ENCODE measurements at regions not wholly inside any gene's neighbourhood (a gene's known extent, or its start where the extent isn't known, plus 50 kb on each side); places are given as distances from the start of the nearest gene placed in this dataset.

DNA sequence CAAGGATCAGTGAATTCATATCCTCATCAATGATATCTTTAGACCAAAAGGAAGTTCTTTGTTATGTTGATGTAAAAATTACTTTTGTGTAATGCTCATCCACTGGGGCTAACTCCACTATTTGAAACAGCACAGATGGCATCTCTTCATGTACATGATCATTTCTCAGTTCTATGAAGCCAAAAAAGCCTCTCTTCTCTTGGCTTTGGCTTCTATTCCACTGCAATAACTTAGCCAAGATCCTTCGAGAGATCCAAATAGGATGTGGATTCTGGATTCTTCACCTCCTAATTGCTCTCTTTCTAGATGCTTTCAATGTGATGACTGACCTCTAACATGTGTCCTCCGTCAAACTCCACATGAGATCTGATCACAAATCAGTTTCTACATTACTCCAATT lies 851.2 kb downstream of the GALC start:
- Histone ChIP-seq H4K20me1 (replicated peaks; ENCODE audit: control insufficient read depth, extremely low read depth, insufficient read depth, low read length) (no peaks in the 10 kb centered on the region), H3K36me3 (ENCODE audit: control insufficient read depth in 2 of 2, extremely low read depth in 1 of 2, insufficient read depth in 2 of 2, low read length in 2 of 2) (no peaks in the 10 kb centered on the region), H2AFZ (ENCODE audit: low read depth, low read length) (no peak overlapping the region), H3K4me3 (replicated peaks in 1 of 3; ENCODE audit: insufficient read depth in 1 of 3, low read depth in 1 of 3, low read length in 3 of 3) (no peak overlapping the region), H3K9ac (replicated peaks; ENCODE audit: extremely low read depth, insufficient read depth, low read length) (no peak overlapping the region), H3K9me3 (replicated peaks; ENCODE audit: control insufficient read depth, insufficient read depth, low read length) (peaks cover 4% of the 10 kb centered on the region), H3K79me2 (ENCODE audit: control insufficient read depth, insufficient read depth, low read length) (no peaks in the 10 kb centered on the region), H3K27ac (ENCODE audit: insufficient read depth, low read depth, low read length) (no peak overlapping the region), H3K4me2 (ENCODE audit: insufficient read depth, low read length) (no peak overlapping the region), H3K27me3 (ENCODE audit: control insufficient read depth in 2 of 2, insufficient read depth in 2 of 2, low read length in 2 of 2) (no peaks in the 10 kb centered on the region), H3K9me1 (replicated peaks; ENCODE audit: control insufficient read depth, extremely low read depth, insufficient read depth, low read length) (no peaks in the 10 kb centered on the region), H3K4me1 (ENCODE audit: control insufficient read depth, extremely low read depth, insufficient read depth, low read length) (no peaks in the 10 kb centered on the region)
- no TSS peak for BruUV-seq (replicated peaks)
- TF ChIP-seq, protein P1, sequence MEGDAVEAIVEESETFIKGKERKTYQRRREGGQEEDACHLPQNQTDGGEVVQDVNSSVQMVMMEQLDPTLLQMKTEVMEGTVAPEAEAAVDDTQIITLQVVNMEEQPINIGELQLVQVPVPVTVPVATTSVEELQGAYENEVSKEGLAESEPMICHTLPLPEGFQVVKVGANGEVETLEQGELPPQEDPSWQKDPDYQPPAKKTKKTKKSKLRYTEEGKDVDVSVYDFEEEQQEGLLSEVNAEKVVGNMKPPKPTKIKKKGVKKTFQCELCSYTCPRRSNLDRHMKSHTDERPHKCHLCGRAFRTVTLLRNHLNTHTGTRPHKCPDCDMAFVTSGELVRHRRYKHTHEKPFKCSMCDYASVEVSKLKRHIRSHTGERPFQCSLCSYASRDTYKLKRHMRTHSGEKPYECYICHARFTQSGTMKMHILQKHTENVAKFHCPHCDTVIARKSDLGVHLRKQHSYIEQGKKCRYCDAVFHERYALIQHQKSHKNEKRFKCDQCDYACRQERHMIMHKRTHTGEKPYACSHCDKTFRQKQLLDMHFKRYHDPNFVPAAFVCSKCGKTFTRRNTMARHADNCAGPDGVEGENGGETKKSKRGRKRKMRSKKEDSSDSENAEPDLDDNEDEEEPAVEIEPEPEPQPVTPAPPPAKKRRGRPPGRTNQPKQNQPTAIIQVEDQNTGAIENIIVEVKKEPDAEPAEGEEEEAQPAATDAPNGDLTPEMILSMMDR (IDR thresholded peaks at IDR 0.05; ENCODE audit: extremely low read depth in 1 of 2, insufficient read depth in 1 of 2, low read depth in 1 of 2, low read length in 2 of 2): no peak
- TF ChIP-seq, protein P2, sequence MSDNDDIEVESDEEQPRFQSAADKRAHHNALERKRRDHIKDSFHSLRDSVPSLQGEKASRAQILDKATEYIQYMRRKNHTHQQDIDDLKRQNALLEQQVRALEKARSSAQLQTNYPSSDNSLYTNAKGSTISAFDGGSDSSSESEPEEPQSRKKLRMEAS (IDR thresholded peaks at IDR 0.05; ENCODE audit: insufficient read depth, insufficient read length): no peak
- no peak for TF ChIP-seq EZH2 (IDR thresholded peaks at IDR 0.05; ENCODE audit: borderline replicate concordance, low read depth, low read length, severe bottlenecking)
- TF ChIP-seq GATA2 (IDR thresholded peaks at IDR 0.05; ENCODE audit: insufficient read depth, insufficient read length, low read depth, low read length): no peak
- TF ChIP-seq MYC (IDR thresholded peaks at IDR 0.05; ENCODE audit: low read depth, low read length): no peak
- TF ChIP-seq POLR2A (IDR thresholded peaks at IDR 0.05; ENCODE audit: low read depth, low read length): no peak
- ChIA-PET CTCF (no interaction called here), POLR2A (no interaction called here)
- dilution Hi-C loops (cut with MboI; ENCODE audit: extremely low pct_ligation_motif_present, low sequenced_read_pairs) (no loop called here), intact Hi-C loops (cut with micrococcal nuclease) (no loop called here)
- FAIRE-seq (no peak), DNase-seq (ENCODE audit: low read depth, low spot score) (no peak)

DNA sequence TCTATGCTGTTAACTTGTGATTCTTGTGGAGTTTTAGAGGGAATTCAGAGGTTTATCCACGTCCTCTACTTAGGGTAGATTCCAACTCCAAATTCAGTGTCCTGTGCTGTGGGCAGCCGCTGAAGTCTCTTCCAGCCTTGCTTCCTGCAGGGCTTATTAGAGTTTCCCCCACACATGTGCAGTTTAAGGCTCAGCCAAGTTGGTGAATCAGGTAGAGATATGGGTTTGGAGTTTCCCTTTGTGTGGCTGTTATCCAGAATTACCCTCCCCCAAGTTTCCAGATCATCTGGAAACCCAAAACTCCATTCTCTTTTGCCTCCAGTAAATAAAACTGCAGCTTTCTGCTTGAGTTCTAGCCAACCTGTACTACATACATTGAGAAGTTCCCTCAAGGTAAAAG lies 853.7 kb downstream of the GALC start:
- H3K36me3 ChIP-seq (ENCODE audit: control insufficient read depth in 2 of 2, extremely low read depth in 1 of 2, insufficient read depth in 2 of 2, low read length in 2 of 2): no peaks in the 10 kb centered on the region
- intact Hi-C loops (cut with micrococcal nuclease) (no loop called here), dilution Hi-C loops (cut with MboI; ENCODE audit: extremely low pct_ligation_motif_present, low sequenced_read_pairs) (no loop called here)
- no peaks in the 10 kb centered on the region for H4K20me1 ChIP-seq (replicated peaks; ENCODE audit: control insufficient read depth, extremely low read depth, insufficient read depth, low read length)
- H3K9me3 ChIP-seq (replicated peaks; ENCODE audit: control insufficient read depth, insufficient read depth, low read length): peaks cover 3% of the 10 kb centered on the region
- no peaks in the 10 kb centered on the region for H3K27me3 ChIP-seq (ENCODE audit: control insufficient read depth in 2 of 2, insufficient read depth in 2 of 2, low read length in 2 of 2)
- CTCF ChIA-PET: no interaction called here
- BruUV-seq (replicated peaks): no TSS peak
- TF ChIP-seq GATA2 (IDR thresholded peaks at IDR 0.05; ENCODE audit: insufficient read depth, insufficient read length, low read depth, low read length) (no peak), MYC (IDR thresholded peaks at IDR 0.05; ENCODE audit: low read depth, low read length) (no peak), POLR2A (IDR thresholded peaks at IDR 0.05; ENCODE audit: low read depth, low read length) (no peak), JUN (IDR thresholded peaks at IDR 0.05; ENCODE audit: borderline replicate concordance, insufficient read depth, insufficient read length, low read depth) (no peak), POLR2AphosphoS5 (IDR thresholded peaks at IDR 0.05; ENCODE audit: insufficient read depth, low read depth, low read length) (no peak), EZH2 (IDR thresholded peaks at IDR 0.05; ENCODE audit: borderline replicate concordance, low read depth, low read length, severe bottlenecking) (no peak), FOS (IDR thresholded peaks at IDR 0.05; ENCODE audit: borderline replicate concordance, insufficient read depth, low read length) (no peak)
- TF ChIP-seq, protein P2 (IDR thresholded peaks at IDR 0.05; ENCODE audit: insufficient read depth, insufficient read length): no peak
- TF ChIP-seq, protein P1 (IDR thresholded peaks at IDR 0.05; ENCODE audit: extremely low read depth in 1 of 2, insufficient read depth in 1 of 2, low read depth in 1 of 2, low read length in 2 of 2): no peak
- no peaks in the 10 kb centered on the region for H3K79me2 ChIP-seq (ENCODE audit: control insufficient read depth, insufficient read depth, low read length)
- no peak for FAIRE-seq
- H3K9ac ChIP-seq (replicated peaks; ENCODE audit: extremely low read depth, insufficient read depth, low read length): no peak overlapping the region
- H3K4me2 ChIP-seq (ENCODE audit: insufficient read depth, low read length): no peak overlapping the region
- DNase-seq (ENCODE audit: low read depth, low spot score): no peak
- H3K4me1 ChIP-seq (ENCODE audit: control insufficient read depth, extremely low read depth, insufficient read depth, low read length): no peaks in the 10 kb centered on the region
- no peak overlapping the region for H3K4me3 ChIP-seq (replicated peaks in 1 of 3; ENCODE audit: insufficient read depth in 1 of 3, low read depth in 1 of 3, low read length in 3 of 3)
- no peaks in the 10 kb centered on the region for H3K9me1 ChIP-seq (replicated peaks; ENCODE audit: control insufficient read depth, extremely low read depth, insufficient read depth, low read length)
- POLR2A ChIA-PET: no interaction called here
- no peak overlapping the region for H3K27ac ChIP-seq (ENCODE audit: insufficient read depth, low read depth, low read length)
- no peak overlapping the region for H2AFZ ChIP-seq (ENCODE audit: low read depth, low read length)
